HCT116 (cell line): ENCODE measurements at regions not wholly inside any gene's neighbourhood (a gene's known extent, or its start where the extent isn't known, plus 50 kb on each side); places are given as distances from the start of the nearest gene placed in this dataset.

Experiments
- ATAC-seq: fragments of 200-7000 bp; cut with Tn5 transposase; 2 replicates; pipeline ENCODE4 v1.9.1; 2020; ENCODE audit warnings: mild to moderate bottlenecking, moderate library complexity
- BruUV-seq: library from RNA; stranded (reverse); fragments of 400-500 nt; replicated peaks from 2 replicates; lab custom pipeline; 2021; lab: Mats Ljungman, UMichigan
- CTCF ChIA-PET: fragments of 300-600 bp; sonication (Branson Sonifier 250); formaldehyde crosslinking; loops from one replicate; lab custom pipeline; 2021; ENCODE audit warnings: antibody characterized with exemption; lab: Charles Lee
- POLR2A ChIA-PET: fragments of 300-600, 350-600 bp; sonication (Branson Sonifier 250); formaldehyde crosslinking; loops from one replicate; lab custom pipeline; 2021; ENCODE audit warnings: antibody characterized with exemption; lab: Charles Lee
- RAD21 ChIA-PET, 2 experiments: fragments of 300-600 bp; sonication (Branson Sonifier 250); formaldehyde crosslinking; loops; one replicate each; lab custom pipeline; 2023; ENCODE audit warnings: low total read pairs in 2 of 2; ENCODE audit not compliant: uncharacterized antibody in 2 of 2, unreplicated experiment in 2 of 2, low non-redundant PET in 1 of 2; lab: Charles Lee
- DNase-seq: peaks from one replicate; pipeline ENCODE4 v3.0.0-alpha.2; 2010; ENCODE audit warnings: low read depth, low spot score
- H2AFZ ChIP-seq: fragments of 200-600 bp; shearing (Covaris generic), sonication (generic); 2 replicates; pipeline ENCODE4 v1.6.1; 2017; ENCODE audit warnings: low read depth, mixed run types, mixed read lengths, antibody characterized with exemption, low read length; ENCODE audit not compliant: poor library complexity, severe bottlenecking
- H3K27ac ChIP-seq: 2 replicates; pipeline ENCODE4 v1.5.1; 2012; ENCODE audit warnings: low read depth, low read length
- H3K27me3 ChIP-seq: fragments of 200-600 bp; sonication (generic); 2 replicates; pipeline ENCODE4 v1.6.1; 2016; ENCODE audit warnings: mixed run types, low read length, mixed read lengths; ENCODE audit not compliant: insufficient read depth
- H3K36me3 ChIP-seq, 2 experiments: fragments of 200-500 bp in 1 of 2; fragments of 200-600 bp in 1 of 2; sonication (Bioruptor generic) in 1 of 2; sonication (generic) in 1 of 2; 2 replicates each; pipeline versions ENCODE4 v1.5.1 to v1.6.1; 2014 to 2016; ENCODE audit warnings: low read length in 2 of 2, inconsistent platforms in 1 of 2, mixed read lengths in 1 of 2, mixed run types in 1 of 2; ENCODE audit not compliant: insufficient read depth in 2 of 2, control insufficient read depth in 1 of 2
- H3K4me1 ChIP-seq, 2 experiments: fragments of 200-600 bp in 1 of 2; sonication (generic) in 1 of 2; 2 replicates each; pipeline versions ENCODE4 v1.5.1 to v1.6.1; 2012 to 2017; ENCODE audit warnings: low read length in 2 of 2, inconsistent platforms in 1 of 2, mild to moderate bottlenecking in 1 of 2, mixed read lengths in 1 of 2, mixed run types in 1 of 2, moderate library complexity in 1 of 2; ENCODE audit not compliant: insufficient read depth in 2 of 2, control insufficient read depth in 1 of 2
- H3K4me2 ChIP-seq: fragments of 200-600 bp; sonication (generic); 2 replicates; pipeline ENCODE4 v1.6.1; 2017; ENCODE audit warnings: mixed run types, low read length, mixed read lengths
- H3K4me3 ChIP-seq, 2 experiments: fragments of 200-600 bp in 1 of 2; sonication (generic) in 1 of 2; replicated peaks in 1 of 2; 2 replicates each; pipeline ENCODE4 v1.5.1; 2011 to 2016; ENCODE audit warnings: low read length in 2 of 2, control low read depth in 1 of 2, low read depth in 1 of 2, mild to moderate bottlenecking in 1 of 2, mixed read lengths in 1 of 2, mixed run types in 1 of 2
- H3K79me2 ChIP-seq: fragments of 200-600 bp; sonication (generic); 2 replicates; pipeline ENCODE4 v1.6.1; 2017; ENCODE audit warnings: mild to moderate bottlenecking, mixed run types, low read length, moderate library complexity, mixed read lengths; ENCODE audit not compliant: insufficient read depth
- H3K9ac ChIP-seq: fragments of 200-600 bp; sonication (generic); 2 replicates; pipeline ENCODE4 v1.6.1; 2016; ENCODE audit warnings: low read length, mixed read lengths
- H3K9me2 ChIP-seq: fragments of 200-600 bp; sonication (generic), shearing (Covaris generic); 2 replicates; pipeline ENCODE4 v1.6.1; 2017; ENCODE audit warnings: mixed run types, mild to moderate bottlenecking, moderate library complexity; ENCODE audit not compliant: insufficient read depth
- H3K9me3 ChIP-seq, 2 experiments: fragments of 200-500 bp in 1 of 2; fragments of 200-600 bp in 1 of 2; sonication (Bioruptor generic) in 1 of 2; sonication (generic) in 1 of 2; 2 replicates each; pipeline ENCODE4 v1.6.1; 2014 to 2017; ENCODE audit warnings: low read length in 2 of 2, mixed read lengths in 2 of 2, inconsistent platforms in 1 of 2, low read depth in 1 of 2, mild to moderate bottlenecking in 1 of 2, mixed run types in 1 of 2, moderate library complexity in 1 of 2; ENCODE audit not compliant: control insufficient read depth in 1 of 2, insufficient read depth in 1 of 2
- H4K20me1 ChIP-seq: fragments of 200-600 bp; sonication (generic), shearing (Covaris generic); 2 replicates; pipeline ENCODE4 v1.6.1; 2017; ENCODE audit warnings: mixed run types, mild to moderate bottlenecking, moderate library complexity; ENCODE audit not compliant: insufficient read depth
- ATF3 ChIP-seq: IDR thresholded peaks from 2 replicates; pipeline ENCODE4 v1.6.1; 2012
- CBX3 ChIP-seq: IDR thresholded peaks from 2 replicates; pipeline ENCODE4 v1.6.1; 2012; ENCODE audit warnings: low read depth
- CEBPB ChIP-seq: IDR thresholded peaks from 2 replicates; pipeline ENCODE4 v1.6.1; 2012; ENCODE audit warnings: low read depth
- CTCF ChIP-seq, 3 experiments: fragments of 200-600 bp in 1 of 3; sonication (generic) in 1 of 3; IDR thresholded peaks in 2 of 3; conservative IDR thresholded peaks in 1 of 3; 2 replicates each; pipeline ENCODE4 v1.5.1; 2012 to 2017; ENCODE audit warnings: low read depth in 2 of 3, low read length in 2 of 3, antibody characterized with exemption in 1 of 3, borderline replicate concordance in 1 of 3, control low read depth in 1 of 3, mild to moderate bottlenecking in 1 of 3, mixed read lengths in 1 of 3, mixed run types in 1 of 3, moderate library complexity in 1 of 3; ENCODE audit not compliant: insufficient read depth in 1 of 3
- EZH2 ChIP-seq: fragments of 200-600 bp; sonication (generic); IDR thresholded peaks from 2 replicates; pipeline ENCODE4 v1.6.1; 2017; ENCODE audit warnings: antibody characterized with exemption, mixed run types
- EZH2phosphoT487 ChIP-seq: fragments of 200-600 bp; IDR thresholded peaks from 2 replicates; pipeline ENCODE4 v1.6.1; 2018; ENCODE audit warnings: antibody characterized with exemption, borderline replicate concordance
- FOSL1 ChIP-seq: IDR thresholded peaks from 2 replicates; pipeline ENCODE4 v1.6.1; 2012; ENCODE audit warnings: low read depth
- JUND ChIP-seq: IDR thresholded peaks from 2 replicates; pipeline ENCODE4 v1.6.1; 2012
- RAD21 ChIP-seq: IDR thresholded peaks from 2 replicates; pipeline ENCODE4 v1.6.1; 2012; ENCODE audit warnings: low read depth, mild to moderate bottlenecking
- SP1 ChIP-seq: IDR thresholded peaks from 2 replicates; pipeline ENCODE4 v1.6.1; 2012; ENCODE audit warnings: low read depth
- TCF7L2 ChIP-seq: IDR thresholded peaks from 2 replicates; pipeline ENCODE4 v1.7.0; 2011; ENCODE audit warnings: borderline replicate concordance, inconsistent platforms; ENCODE audit not compliant: insufficient read depth, insufficient read length; ENCODE audit errors: extremely low read depth
- ZFX ChIP-seq: fragments of 450-650 bp; IDR thresholded peaks from 2 replicates; pipeline ENCODE4 v1.6.1; 2017
- ZNF274 ChIP-seq: fragments of 200-500 bp; sonication (Bioruptor generic); IDR thresholded peaks from 2 replicates; pipeline ENCODE4 v1.6.1; 2014; ENCODE audit warnings: mild to moderate bottlenecking, low read depth, low read length, inconsistent platforms
- intact Hi-C: fragments of 100-400 bp; cut with micrococcal nuclease; formaldehyde crosslinking; loops from 2 replicates; pipeline ENCODE4 v1.10.0; 2022
- TF ChIP-seq, protein P1 (sequence below): IDR thresholded peaks from 2 replicates; pipeline ENCODE4 v1.6.1; 2012; ENCODE audit warnings: low read depth

DNA sequence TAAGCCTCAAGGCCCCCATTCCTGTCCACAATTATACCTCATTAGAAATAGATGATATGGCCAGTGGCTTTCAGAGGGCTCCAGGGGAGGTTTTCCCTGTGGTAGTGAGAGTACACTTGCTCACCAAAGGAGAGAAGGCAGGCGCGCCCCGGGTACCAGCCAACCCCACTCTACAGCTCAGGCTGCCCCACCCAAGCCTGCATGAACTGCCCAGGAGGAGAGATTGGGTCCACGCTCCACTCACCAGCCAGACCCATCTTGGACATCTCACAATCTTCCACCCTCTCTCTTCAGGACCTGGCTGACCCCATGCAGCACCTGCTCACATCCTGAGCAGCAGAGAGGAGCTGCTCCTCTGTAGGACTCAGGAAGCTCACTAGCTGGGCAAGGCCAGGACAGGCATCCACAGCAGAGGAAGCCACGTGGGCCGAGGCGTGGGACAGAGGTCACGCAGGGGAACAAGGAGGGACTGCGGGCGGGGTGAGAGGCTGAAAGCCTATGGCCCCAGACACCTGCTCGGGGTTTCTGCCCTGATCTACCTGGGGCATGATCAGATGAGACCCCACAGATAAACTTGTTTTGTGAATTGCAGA, 53.9 kb upstream of the GLI2 start:
- no peaks in the 10 kb centered on the region for H3K79me2 ChIP-seq
- CTCF ChIA-PET = interaction anchor here (1.3 to 1.7 kb wide), 2 partner anchors 338 to 389 kb away, joined by 6 to 14 read pairs; no protein-coding TSS in a partner anchor
- RAD21 ChIA-PET = interaction anchor here in 1 of 2 experiments (0.6 kb wide), 1 partner anchor 239 kb away, joined by 3 read pairs; no protein-coding TSS in a partner anchor
- ATAC-seq (no peak), DNase-seq (no peak)
- no peak for TF ChIP-seq JUND
- TF ChIP-seq ATF3 = no peak
- no peak for TF ChIP-seq EZH2
- TF ChIP-seq CEBPB = no peak
- TF ChIP-seq CTCF (IDR thresholded peaks at IDR 0.05 in 2 of 3, conservative IDR thresholded peaks at IDR 0.05 in 1 of 3; ENCODE audit: borderline replicate concordance in 1 of 3, insufficient read depth in 1 of 3, low read depth in 2 of 3, low read length in 2 of 3) = no peak
- no peak for TF ChIP-seq SP1
- TF ChIP-seq, protein P1, sequence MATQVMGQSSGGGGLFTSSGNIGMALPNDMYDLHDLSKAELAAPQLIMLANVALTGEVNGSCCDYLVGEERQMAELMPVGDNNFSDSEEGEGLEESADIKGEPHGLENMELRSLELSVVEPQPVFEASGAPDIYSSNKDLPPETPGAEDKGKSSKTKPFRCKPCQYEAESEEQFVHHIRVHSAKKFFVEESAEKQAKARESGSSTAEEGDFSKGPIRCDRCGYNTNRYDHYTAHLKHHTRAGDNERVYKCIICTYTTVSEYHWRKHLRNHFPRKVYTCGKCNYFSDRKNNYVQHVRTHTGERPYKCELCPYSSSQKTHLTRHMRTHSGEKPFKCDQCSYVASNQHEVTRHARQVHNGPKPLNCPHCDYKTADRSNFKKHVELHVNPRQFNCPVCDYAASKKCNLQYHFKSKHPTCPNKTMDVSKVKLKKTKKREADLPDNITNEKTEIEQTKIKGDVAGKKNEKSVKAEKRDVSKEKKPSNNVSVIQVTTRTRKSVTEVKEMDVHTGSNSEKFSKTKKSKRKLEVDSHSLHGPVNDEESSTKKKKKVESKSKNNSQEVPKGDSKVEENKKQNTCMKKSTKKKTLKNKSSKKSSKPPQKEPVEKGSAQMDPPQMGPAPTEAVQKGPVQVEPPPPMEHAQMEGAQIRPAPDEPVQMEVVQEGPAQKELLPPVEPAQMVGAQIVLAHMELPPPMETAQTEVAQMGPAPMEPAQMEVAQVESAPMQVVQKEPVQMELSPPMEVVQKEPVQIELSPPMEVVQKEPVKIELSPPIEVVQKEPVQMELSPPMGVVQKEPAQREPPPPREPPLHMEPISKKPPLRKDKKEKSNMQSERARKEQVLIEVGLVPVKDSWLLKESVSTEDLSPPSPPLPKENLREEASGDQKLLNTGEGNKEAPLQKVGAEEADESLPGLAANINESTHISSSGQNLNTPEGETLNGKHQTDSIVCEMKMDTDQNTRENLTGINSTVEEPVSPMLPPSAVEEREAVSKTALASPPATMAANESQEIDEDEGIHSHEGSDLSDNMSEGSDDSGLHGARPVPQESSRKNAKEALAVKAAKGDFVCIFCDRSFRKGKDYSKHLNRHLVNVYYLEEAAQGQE = no peak
- no peak for TF ChIP-seq FOSL1
- no peak for TF ChIP-seq EZH2phosphoT487
- no peak for TF ChIP-seq ZFX
- no peak for TF ChIP-seq ZNF274
- no peak for TF ChIP-seq CBX3
- no peak for TF ChIP-seq TCF7L2
- TF ChIP-seq RAD21 = no peak
- TF ChIP-seq, all 23 proteins: peak for 0
- intact Hi-C loops = loop anchor here (2.0 kb wide), 1 partner anchor 129 kb away; no protein-coding TSS in a partner anchor
- no peak overlapping the region for H2AFZ ChIP-seq
- H4K20me1 ChIP-seq = no peaks in the 10 kb centered on the region
- H3K36me3 ChIP-seq = no peaks in the 10 kb centered on the region
- no TSS peak for BruUV-seq
- H3K4me3 ChIP-seq = no peak overlapping the region
- no peaks in the 10 kb centered on the region for H3K27me3 ChIP-seq
- H3K4me1 ChIP-seq = peaks cover 0 to 4% of the 10 kb centered on the region in 2 experiments; a peak in 1 of 4 replicates
- POLR2A ChIA-PET = interaction anchor here (0.5 to 4.3 kb wide), 2 partner anchors 393 to 1166 kb away, joined by 3 to 24 read pairs; no protein-coding TSS in a partner anchor
- no peak overlapping the region for H3K9ac ChIP-seq
- no peak overlapping the region for H3K27ac ChIP-seq
- H3K4me2 ChIP-seq = no peak overlapping the region
- H3K9me2 ChIP-seq = no peaks in the 10 kb centered on the region
- no peaks in the 10 kb centered on the region for H3K9me3 ChIP-seq
